Activated B cell treated with CpG ODN at 0.5 μM for 24 hours (primary cell): ENCODE measurements at regions not wholly inside any gene's neighbourhood (a gene's known extent, or its start where the extent isn't known, plus 50 kb on each side); places are given as distances from the start of the nearest gene placed in this dataset.
"Not testable (repeated sequence)": the region's sequence is repeated elsewhere in the genome, so short reads cannot be mapped to it uniquely, and the experiment has no call there.

ENCODE experiments used
- ATAC-seq: fragments of 200-7000 bp; cut with Tn5 transposase; one replicate; pipeline ENCODE4 v1.10.0; 2021; ENCODE audit warnings: low read depth, mild to moderate bottlenecking, moderate library complexity
- CTCF ChIA-PET: fragments of 350-600 bp; sonication (Branson Sonifier 250); formaldehyde crosslinking; loops from one replicate; lab custom pipeline; 2021; ENCODE audit warnings: antibody characterized with exemption; lab: Charles Lee
- POLR2A ChIA-PET: fragments of 350-600 bp; sonication (Branson Sonifier 250); formaldehyde crosslinking; loops from one replicate; lab custom pipeline; 2021; ENCODE audit warnings: antibody characterized with exemption; lab: Charles Lee
- DNase-seq: peaks from one replicate; pipeline ENCODE4 v3.0.0; 2022
- H3K27ac Mint-ChIP-seq: one replicate; pipeline ENCODE4 v1.8.0; 2020; ENCODE audit warnings: mixed read lengths
- H3K27me3 Mint-ChIP-seq: one replicate; pipeline ENCODE4 v1.8.0; 2021; ENCODE audit warnings: mixed read lengths
- H3K36me3 Mint-ChIP-seq: one replicate; pipeline ENCODE4 v1.8.0; 2021; ENCODE audit warnings: low read depth, mixed read lengths
- H3K4me1 Mint-ChIP-seq: one replicate; pipeline ENCODE4 v1.8.0; 2021; ENCODE audit warnings: mixed read lengths
- H3K4me3 Mint-ChIP-seq: one replicate; pipeline ENCODE4 v1.8.0; 2020; ENCODE audit warnings: mild to moderate bottlenecking, mixed read lengths
- H3K9me3 Mint-ChIP-seq: one replicate; pipeline ENCODE4 v1.8.0; 2020; ENCODE audit warnings: mixed read lengths
- intact Hi-C: fragments of 100-400 bp; cut with micrococcal nuclease; formaldehyde crosslinking; loops from one replicate; pipeline ENCODE4 v1.15.1; 2024
- TF ChIP-seq, protein P1 (sequence below): fragments of 200-600 bp; IDR thresholded peaks from one replicate; pipeline ENCODE4 v1.8.0; 2022; ENCODE audit warnings: antibody characterized with exemption, mild to moderate bottlenecking

DNA sequence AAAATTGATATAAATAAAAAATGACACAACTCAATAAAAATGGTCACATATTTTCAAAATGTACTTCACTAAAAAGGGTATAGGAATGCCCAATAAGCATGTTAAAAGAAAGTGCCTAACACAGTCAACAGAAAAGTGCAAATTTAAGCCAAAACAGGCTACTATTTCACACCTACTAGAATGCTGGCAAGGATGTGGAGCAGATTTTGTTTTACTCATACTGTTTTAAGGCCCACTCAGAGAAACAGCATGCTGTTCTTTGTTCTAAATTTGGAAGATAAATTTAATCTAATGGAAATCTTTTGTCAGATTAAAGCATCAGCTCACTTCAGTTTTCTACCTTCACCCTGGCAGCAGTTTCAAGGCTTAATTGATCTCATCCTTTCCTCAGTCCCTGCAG lies 576.8 kb upstream of the HS3ST1 start:
- no peak overlapping the region for H3K27ac Mint-ChIP-seq
- POLR2A ChIA-PET: no interaction called here
- intact Hi-C loops: no loop called here
- H3K9me3 Mint-ChIP-seq: peaks cover 6% of the 10 kb centered on the region
- ATAC-seq (no peak), DNase-seq (no peak)
- no peaks in the 10 kb centered on the region for H3K4me1 Mint-ChIP-seq
- no peak overlapping the region for H3K4me3 Mint-ChIP-seq
- TF ChIP-seq, protein P1, sequence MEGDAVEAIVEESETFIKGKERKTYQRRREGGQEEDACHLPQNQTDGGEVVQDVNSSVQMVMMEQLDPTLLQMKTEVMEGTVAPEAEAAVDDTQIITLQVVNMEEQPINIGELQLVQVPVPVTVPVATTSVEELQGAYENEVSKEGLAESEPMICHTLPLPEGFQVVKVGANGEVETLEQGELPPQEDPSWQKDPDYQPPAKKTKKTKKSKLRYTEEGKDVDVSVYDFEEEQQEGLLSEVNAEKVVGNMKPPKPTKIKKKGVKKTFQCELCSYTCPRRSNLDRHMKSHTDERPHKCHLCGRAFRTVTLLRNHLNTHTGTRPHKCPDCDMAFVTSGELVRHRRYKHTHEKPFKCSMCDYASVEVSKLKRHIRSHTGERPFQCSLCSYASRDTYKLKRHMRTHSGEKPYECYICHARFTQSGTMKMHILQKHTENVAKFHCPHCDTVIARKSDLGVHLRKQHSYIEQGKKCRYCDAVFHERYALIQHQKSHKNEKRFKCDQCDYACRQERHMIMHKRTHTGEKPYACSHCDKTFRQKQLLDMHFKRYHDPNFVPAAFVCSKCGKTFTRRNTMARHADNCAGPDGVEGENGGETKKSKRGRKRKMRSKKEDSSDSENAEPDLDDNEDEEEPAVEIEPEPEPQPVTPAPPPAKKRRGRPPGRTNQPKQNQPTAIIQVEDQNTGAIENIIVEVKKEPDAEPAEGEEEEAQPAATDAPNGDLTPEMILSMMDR: no peak
- no peaks in the 10 kb centered on the region for H3K36me3 Mint-ChIP-seq
- CTCF ChIA-PET: no interaction called here
- H3K27me3 Mint-ChIP-seq: no peaks in the 10 kb centered on the region

DNA sequence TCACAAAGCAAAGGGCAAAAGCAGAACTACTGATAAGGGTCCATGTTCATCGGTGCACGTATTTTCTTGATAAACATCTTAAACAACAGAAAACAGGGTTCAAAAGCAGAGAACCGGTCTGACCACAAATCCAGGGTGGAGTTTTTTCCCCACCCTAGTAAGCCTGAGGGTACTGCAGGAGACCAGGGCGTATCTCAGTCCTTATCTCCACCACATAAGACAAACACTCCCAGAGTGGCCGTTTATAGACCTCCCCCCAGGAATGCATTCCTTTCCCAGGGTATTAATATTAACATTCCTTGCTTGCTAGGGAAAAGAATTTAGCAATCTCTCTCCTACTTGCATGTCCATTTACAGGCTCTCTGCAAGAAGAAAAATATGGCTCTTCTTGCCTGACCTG lies 567.9 kb upstream of the HS3ST1 start:
- H3K36me3 Mint-ChIP-seq, H3K4me3 Mint-ChIP-seq, DNase-seq, ATAC-seq, H3K27ac Mint-ChIP-seq, POLR2A ChIA-PET, CTCF ChIA-PET, H3K27me3 Mint-ChIP-seq, H3K4me1 Mint-ChIP-seq, intact Hi-C loops: not testable (repeated sequence)
- peaks cover 26% of the 10 kb centered on the region for H3K9me3 Mint-ChIP-seq

DNA sequence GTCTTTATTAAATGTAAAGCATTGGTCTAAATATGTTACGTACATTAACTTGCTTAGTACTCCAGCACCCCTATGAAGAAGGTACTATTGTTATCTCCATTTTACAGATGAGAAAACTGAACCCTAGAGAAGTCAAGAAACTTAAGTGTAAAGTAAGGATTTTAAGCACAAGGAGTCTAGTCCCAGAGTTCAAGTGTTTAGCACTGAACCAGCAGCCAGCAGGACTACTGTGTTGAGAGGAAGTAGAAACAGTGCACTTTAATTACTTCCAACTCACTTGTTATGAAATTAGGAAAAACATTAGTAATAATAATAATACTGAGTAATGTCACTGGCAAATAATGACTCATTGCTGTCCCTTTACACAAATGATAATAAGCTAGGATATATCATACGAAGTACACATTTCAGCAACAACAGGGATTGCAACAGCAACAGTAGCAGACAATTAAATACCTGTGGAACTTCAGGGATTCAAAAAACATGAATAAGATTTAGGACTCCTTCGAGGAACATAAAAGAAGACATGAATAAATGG lies 548.1 kb upstream of the HS3ST1 start:
- intact Hi-C loops: no loop called here
- ChIA-PET POLR2A (no interaction called here), CTCF (no interaction called here)
- DNase-seq: no peak
- ATAC-seq: no peak
- TF ChIP-seq, protein P1: no peak
- H3K36me3 Mint-ChIP-seq: no peaks in the 10 kb centered on the region
- H3K27me3 Mint-ChIP-seq: no peaks in the 10 kb centered on the region
- no peaks in the 10 kb centered on the region for H3K9me3 Mint-ChIP-seq
- H3K4me3 Mint-ChIP-seq: no peak overlapping the region
- no peaks in the 10 kb centered on the region for H3K4me1 Mint-ChIP-seq
- H3K27ac Mint-ChIP-seq: no peak overlapping the region

DNA sequence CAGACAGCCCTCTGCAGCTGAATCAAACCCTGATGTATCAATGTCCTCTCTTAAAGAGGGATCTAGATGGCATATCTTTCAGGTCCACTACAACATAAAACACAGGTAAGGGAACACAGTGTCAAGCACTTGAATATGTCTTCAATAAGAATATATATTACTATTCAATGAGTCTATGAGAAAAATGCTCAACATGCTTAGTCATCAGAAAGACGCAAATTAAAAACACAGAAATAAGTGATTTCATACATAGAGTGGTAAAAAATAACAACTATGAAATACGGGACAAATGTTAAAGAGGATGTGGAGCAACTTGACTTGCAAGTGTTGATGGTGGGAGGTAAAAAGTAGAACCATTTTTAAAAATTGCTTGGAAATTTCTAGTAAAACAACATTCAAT lies 544.6 kb upstream of the HS3ST1 start:
- DNase-seq: no peak
- ATAC-seq: no peak
- no peak overlapping the region for H3K27ac Mint-ChIP-seq
- no peaks in the 10 kb centered on the region for H3K4me1 Mint-ChIP-seq
- no peak overlapping the region for H3K4me3 Mint-ChIP-seq
- intact Hi-C loops: no loop called here
- H3K36me3 Mint-ChIP-seq: no peaks in the 10 kb centered on the region
- no peaks in the 10 kb centered on the region for H3K9me3 Mint-ChIP-seq
- no peaks in the 10 kb centered on the region for H3K27me3 Mint-ChIP-seq
- TF ChIP-seq, protein P1: no peak
- ChIA-PET CTCF (no interaction called here), POLR2A (no interaction called here)

DNA sequence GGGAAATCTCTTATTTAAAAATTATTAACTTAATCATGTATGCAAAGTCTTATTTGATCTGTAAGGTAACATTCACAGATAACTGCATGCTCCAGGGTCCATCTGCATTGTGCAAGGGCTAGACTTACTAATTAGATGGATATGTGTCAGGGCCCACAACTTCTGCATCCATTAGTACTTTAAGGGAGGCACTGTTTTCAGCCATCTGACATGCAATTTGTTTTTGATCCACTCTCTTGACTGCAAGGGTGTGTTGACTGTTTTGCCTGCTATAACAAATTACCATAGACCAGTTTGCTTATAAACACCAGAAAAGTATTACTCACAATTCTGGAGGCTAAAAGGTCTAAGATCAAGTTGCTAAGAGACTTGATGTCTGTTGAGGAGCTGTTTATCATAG lies 542.1 kb upstream of the HS3ST1 start:
- H3K4me1 Mint-ChIP-seq: no peaks in the 10 kb centered on the region
- TF ChIP-seq, protein P1: no peak
- no peaks in the 10 kb centered on the region for H3K27me3 Mint-ChIP-seq
- no peak overlapping the region for H3K4me3 Mint-ChIP-seq
- intact Hi-C loops: no loop called here
- no peak overlapping the region for H3K27ac Mint-ChIP-seq
- no peaks in the 10 kb centered on the region for H3K36me3 Mint-ChIP-seq
- DNase-seq (no peak), ATAC-seq (no peak)
- ChIA-PET POLR2A (no interaction called here), CTCF (no interaction called here)
- no peaks in the 10 kb centered on the region for H3K9me3 Mint-ChIP-seq

DNA sequence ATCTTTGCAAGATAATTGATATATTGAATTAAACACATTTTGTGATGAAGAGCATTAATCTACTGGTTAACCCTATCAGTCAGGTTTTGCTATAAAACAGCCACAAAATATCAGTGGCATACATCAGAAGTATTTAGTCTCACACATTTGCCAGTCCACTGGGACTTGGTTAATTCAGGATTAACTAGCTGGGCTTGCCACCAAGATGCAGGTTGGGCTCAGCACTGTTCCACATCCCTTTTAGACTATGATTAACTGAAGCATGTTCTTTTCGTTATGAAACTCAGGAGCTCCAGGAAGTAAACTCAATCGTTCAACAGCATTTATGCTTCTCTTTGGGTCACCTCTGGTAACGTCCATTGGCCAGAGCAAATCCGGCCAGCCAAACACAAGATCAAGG lies 538.1 kb upstream of the HS3ST1 start:
- Mint-ChIP-seq H3K4me3 (no peak overlapping the region), H3K4me1 (no peaks in the 10 kb centered on the region), H3K27ac (no peak overlapping the region), H3K36me3 (no peaks in the 10 kb centered on the region), H3K9me3 (no peaks in the 10 kb centered on the region), H3K27me3 (no peaks in the 10 kb centered on the region)
- POLR2A ChIA-PET: no interaction called here
- intact Hi-C loops: no loop called here
- ATAC-seq (no peak), DNase-seq (no peak)
- CTCF ChIA-PET: no interaction called here
- TF ChIP-seq, protein P1: no peak
